ENCODE measurements at regions not wholly inside any gene's neighbourhood (a gene's known extent, or its start where the extent isn't known, plus 50 kb on each side); places are given as distances from the start of the nearest gene placed in this dataset.

DNA sequence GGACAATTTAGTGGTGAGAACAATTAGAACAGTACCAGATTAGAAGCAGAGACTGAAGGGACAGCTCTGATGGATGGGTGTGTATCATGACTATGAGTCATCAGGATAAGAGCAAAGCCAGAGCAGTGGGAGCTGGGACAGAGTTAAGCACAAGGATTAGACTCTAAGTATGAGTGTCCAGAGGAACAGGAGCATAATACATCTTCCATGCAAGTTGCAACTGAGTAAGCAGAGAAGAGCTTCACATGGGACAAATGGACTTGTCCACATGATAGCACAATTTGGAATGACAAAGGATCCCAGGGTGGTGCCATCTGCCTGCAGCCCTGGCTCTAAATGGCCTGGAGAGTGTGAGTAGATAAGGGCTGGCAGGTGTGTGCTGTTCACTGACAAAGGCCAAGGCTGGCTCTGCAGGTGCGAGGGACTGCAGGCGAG lies 226.4 kb upstream of the CAND1 start:
- TF ChIP-seq, protein P1, sequence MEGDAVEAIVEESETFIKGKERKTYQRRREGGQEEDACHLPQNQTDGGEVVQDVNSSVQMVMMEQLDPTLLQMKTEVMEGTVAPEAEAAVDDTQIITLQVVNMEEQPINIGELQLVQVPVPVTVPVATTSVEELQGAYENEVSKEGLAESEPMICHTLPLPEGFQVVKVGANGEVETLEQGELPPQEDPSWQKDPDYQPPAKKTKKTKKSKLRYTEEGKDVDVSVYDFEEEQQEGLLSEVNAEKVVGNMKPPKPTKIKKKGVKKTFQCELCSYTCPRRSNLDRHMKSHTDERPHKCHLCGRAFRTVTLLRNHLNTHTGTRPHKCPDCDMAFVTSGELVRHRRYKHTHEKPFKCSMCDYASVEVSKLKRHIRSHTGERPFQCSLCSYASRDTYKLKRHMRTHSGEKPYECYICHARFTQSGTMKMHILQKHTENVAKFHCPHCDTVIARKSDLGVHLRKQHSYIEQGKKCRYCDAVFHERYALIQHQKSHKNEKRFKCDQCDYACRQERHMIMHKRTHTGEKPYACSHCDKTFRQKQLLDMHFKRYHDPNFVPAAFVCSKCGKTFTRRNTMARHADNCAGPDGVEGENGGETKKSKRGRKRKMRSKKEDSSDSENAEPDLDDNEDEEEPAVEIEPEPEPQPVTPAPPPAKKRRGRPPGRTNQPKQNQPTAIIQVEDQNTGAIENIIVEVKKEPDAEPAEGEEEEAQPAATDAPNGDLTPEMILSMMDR (IDR thresholded peaks at IDR 0.05), result no peak
- TF ChIP-seq POLR2AphosphoS5 (IDR thresholded peaks at IDR 0.05), result no peak
- no peak for TF ChIP-seq POLR2A (IDR thresholded peaks at IDR 0.05)

Measured in breast epithelium (tissue), 3 donors.